ENCODE measurements at regions not wholly inside any gene's neighbourhood (a gene's known extent, or its start where the extent isn't known, plus 50 kb on each side); places are given as distances from the start of the nearest gene placed in this dataset.

- H3K27ac ChIP-seq (ENCODE audit: extremely low read depth, low read depth, low read length) = no peak overlapping the region
- POLR2A ChIA-PET = interaction anchor here (0.6 kb wide), 1 partner anchor 878 kb away, joined by 4 read pairs; no protein-coding TSS in a partner anchor
- CTCF ChIA-PET = interaction anchor here (0.6 to 0.9 kb wide), 3 partner anchors 15 to 1353 kb away, joined by 3 to 4 read pairs (median 3); no protein-coding TSS in a partner anchor
These were observed 74.1 kb upstream of the PREP start for GRCh38 chr6:105476978-105477377.

DNA sequence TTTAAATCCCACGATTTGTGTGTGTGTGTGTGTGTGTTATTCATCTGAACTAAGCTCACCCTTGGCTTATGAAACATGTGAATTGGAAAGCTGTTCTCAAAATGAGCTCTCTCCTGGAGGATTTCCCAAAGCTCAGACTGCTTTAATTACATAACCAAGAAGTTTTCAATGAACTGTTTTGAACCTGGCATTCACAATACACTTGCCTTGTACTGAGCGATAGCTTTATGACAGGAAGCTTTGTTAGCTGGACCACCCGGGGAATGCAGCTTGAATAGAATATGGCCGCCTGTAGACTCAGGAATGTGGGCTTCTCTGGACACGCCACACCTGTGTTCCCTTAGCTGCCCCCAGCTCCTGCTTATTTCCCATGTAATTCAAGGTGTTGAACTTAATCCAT lies 71.4 kb upstream of the PREP start:
- TF ChIP-seq HOXD13 (CRISPR knock-in tag; IDR thresholded peaks at IDR 0.05; ENCODE audit: borderline replicate concordance) (no peak), ZNF747 (tag by site-specific recombination; IDR thresholded peaks at IDR 0.05) (no peak), ZNF585B (tag by site-specific recombination; IDR thresholded peaks at IDR 0.05) (no peak), GFI1B (tag by site-specific recombination; IDR thresholded peaks at IDR 0.05) (no peak)
- TF ChIP-seq, protein P1, sequence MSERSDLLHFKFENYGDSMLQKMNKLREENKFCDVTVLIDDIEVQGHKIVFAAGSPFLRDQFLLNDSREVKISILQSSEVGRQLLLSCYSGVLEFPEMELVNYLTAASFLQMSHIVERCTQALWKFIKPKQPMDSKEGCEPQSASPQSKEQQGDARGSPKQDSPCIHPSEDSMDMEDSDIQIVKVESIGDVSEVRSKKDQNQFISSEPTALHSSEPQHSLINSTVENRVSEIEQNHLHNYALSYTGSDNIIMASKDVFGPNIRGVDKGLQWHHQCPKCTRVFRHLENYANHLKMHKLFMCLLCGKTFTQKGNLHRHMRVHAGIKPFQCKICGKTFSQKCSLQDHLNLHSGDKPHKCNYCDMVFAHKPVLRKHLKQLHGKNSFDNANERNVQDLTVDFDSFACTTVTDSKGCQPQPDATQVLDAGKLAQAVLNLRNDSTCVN (tag by site-specific recombination; optimal IDR thresholded peaks at IDR 0.05) = no peak
- no peaks in the 10 kb centered on the region for H3K4me1 ChIP-seq (ENCODE audit: control insufficient read depth, insufficient read depth, low read length)
- no peaks in the 10 kb centered on the region for H3K36me3 ChIP-seq (ENCODE audit: control insufficient read depth in 2 of 2, insufficient read depth in 1 of 2, low read length in 2 of 2)
- CTCF ChIA-PET = interaction anchor here (0.5 to 1.0 kb wide), 2 partner anchors 749 to 918 kb away, joined by 3 read pairs; no protein-coding TSS in a partner anchor
- no peak overlapping the region for H3K4me3 ChIP-seq (ENCODE audit: low read depth, low read length)
- no peaks in the 10 kb centered on the region for H3K9me3 ChIP-seq (ENCODE audit: control insufficient read depth, insufficient read depth, low read depth, low read length)
- POLR2A ChIA-PET = no interaction called here
- H3K27ac ChIP-seq (ENCODE audit: extremely low read depth, low read depth, low read length) = no peak overlapping the region

More at GRCh38 chr6:105476978-105477377, 74.1 kb upstream of the PREP start:
- H3K4me1 ChIP-seq (ENCODE audit: control insufficient read depth, insufficient read depth, low read length) = peaks cover 3% of the 10 kb centered on the region; the same call in 1 of the 2 replicates
- H3K9me3 ChIP-seq (ENCODE audit: control insufficient read depth, insufficient read depth, low read depth, low read length) = no peaks in the 10 kb centered on the region
- no peak overlapping the region for H3K4me3 ChIP-seq (ENCODE audit: low read depth, low read length)
- TF ChIP-seq ZNF146 (tag by site-specific recombination; IDR thresholded peaks at IDR 0.05) (no peak), GFI1B (tag by site-specific recombination; IDR thresholded peaks at IDR 0.05) (no peak), ZNF132 (tag by site-specific recombination; IDR thresholded peaks at IDR 0.05; ENCODE audit: borderline replicate concordance) (no peak), ZNF248 (tag by site-specific recombination; IDR thresholded peaks at IDR 0.05) (peak; percentile 92), ZNF398 (tag by site-specific recombination; IDR thresholded peaks at IDR 0.05) (no peak)
- no peaks in the 10 kb centered on the region for H3K36me3 ChIP-seq (ENCODE audit: control insufficient read depth in 2 of 2, insufficient read depth in 1 of 2, low read length in 2 of 2)

GRCh38 chr6:105469946-105470345 lies 67.1 kb upstream of the PREP start:
- Histone ChIP-seq H3K4me1 (ENCODE audit: control insufficient read depth, insufficient read depth, low read length) (no peaks in the 10 kb centered on the region), H3K27ac (ENCODE audit: extremely low read depth, low read depth, low read length) (no peak overlapping the region), H3K9me3 (ENCODE audit: control insufficient read depth, insufficient read depth, low read depth, low read length) (no peaks in the 10 kb centered on the region; the same call in 1 of the 2 replicates), H3K36me3 (ENCODE audit: control insufficient read depth in 2 of 2, insufficient read depth in 1 of 2, low read length in 2 of 2) (no peaks in the 10 kb centered on the region), H3K4me3 (ENCODE audit: low read depth, low read length) (no peak overlapping the region)
- POLR2A ChIA-PET = no interaction called here
- CTCF ChIA-PET = no interaction called here
- TF ChIP-seq ZNF311 (tag by site-specific recombination; IDR thresholded peaks at IDR 0.05; ENCODE audit: borderline replicate concordance) (no peak), GLI2 (tag by site-specific recombination; IDR thresholded peaks at IDR 0.05; ENCODE audit: borderline replicate concordance, low read depth) (no peak), ZNF302 (tag by site-specific recombination; IDR thresholded peaks at IDR 0.05; ENCODE audit: low read depth) (no peak), ZNF677 (tag by site-specific recombination; IDR thresholded peaks at IDR 0.05) (no peak), YY1 (tag by site-specific recombination; IDR thresholded peaks at IDR 0.05) (no peak), ZNF138 (tag by site-specific recombination; IDR thresholded peaks at IDR 0.05; ENCODE audit: borderline replicate concordance) (no peak), FEZF1 (tag by site-specific recombination; IDR thresholded peaks at IDR 0.05) (no peak), ZNF350 (tag by site-specific recombination; IDR thresholded peaks at IDR 0.05) (no peak), ZNF341 (tag by site-specific recombination; IDR thresholded peaks at IDR 0.05; ENCODE audit: low read depth) (no peak), WT1 (tag by site-specific recombination; IDR thresholded peaks at IDR 0.05) (no peak)
